Stimulated activated CD4-positive, alpha-beta T cell treated with anti-CD3 and anti-CD28 coated beads, Interleukin-15, amount 100 ng/mL, for 24 hours (primary cell): ENCODE measurements at regions not wholly inside any gene's neighbourhood (a gene's known extent, or its start where the extent isn't known, plus 50 kb on each side); places are given as distances from the start of the nearest gene placed in this dataset.

Experiments
- DNase-seq: peaks from one replicate; pipeline ENCODE4 v3.0.0-alpha.2; 2020

GRCh38 chr4:41318839-41319530 is 62.3 kb downstream of the UCHL1 start:
- DNase-seq, result no peak

GRCh38 chr4:41319553-41319952 is 62.8 kb downstream of the UCHL1 start:
- no peak for DNase-seq

DNA sequence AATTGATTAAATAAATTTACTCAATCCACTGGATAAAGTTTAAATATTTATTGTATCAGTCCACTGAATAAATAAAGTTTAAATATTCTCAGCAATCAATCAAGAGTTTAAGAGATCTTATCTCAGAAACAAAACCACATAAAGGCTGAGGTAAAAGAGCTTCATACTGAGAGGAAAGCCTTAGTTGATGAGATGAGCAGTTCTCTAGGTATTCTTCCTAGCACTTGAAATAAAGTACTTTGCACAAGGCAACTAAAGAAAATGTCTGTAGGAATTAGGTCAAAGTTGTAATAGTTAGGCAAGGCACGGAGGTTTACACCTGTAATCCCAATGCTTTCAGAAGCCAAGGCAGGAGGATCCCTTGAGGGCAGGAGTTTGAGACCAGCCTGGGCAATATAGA is 63.5 kb downstream of the UCHL1 start:
- DNase-seq, result no peak

- no peak for DNase-seq
Observed at GRCh38 chr4:41320786-41321185, 64.1 kb downstream of the UCHL1 start.

DNA sequence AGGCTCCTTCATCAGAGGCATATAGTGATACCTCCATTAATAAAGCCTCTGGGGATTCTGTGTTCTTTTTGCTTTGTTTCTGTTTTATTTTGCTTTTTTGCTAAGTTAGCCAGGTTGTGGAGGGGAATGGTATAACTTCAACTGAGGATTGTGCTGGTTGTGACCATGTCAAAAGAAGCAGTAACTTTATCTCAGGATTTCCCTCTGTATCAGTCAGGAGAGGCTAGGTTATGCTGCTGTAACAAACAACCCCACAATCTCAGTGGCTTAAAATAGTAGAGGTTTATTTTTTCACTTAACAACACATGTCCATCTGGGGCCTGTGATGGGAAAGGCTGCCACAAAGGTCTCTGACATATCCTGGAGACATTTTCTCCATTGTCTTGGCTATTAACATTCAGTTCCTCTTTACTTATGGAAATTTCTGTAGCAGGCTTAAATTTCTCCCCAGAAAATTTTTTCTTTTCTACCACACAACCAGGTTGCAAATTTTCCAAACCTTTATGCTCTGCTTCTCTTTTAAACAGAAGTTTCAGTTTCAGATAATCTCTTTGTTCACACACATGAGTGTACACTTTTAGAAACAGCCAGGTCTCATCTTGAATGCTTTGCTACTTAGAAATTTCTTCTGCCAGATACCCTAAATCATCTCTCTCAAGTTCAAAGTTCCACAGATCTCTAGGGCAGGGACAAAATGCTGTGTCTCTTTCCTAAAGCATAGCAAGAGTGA is 64.7 kb downstream of the UCHL1 start:
- DNase-seq, result no peak

GRCh38 chr4:41322617-41323016 is 65.9 kb downstream of the UCHL1 start:
- DNase-seq, result no peak

DNA sequence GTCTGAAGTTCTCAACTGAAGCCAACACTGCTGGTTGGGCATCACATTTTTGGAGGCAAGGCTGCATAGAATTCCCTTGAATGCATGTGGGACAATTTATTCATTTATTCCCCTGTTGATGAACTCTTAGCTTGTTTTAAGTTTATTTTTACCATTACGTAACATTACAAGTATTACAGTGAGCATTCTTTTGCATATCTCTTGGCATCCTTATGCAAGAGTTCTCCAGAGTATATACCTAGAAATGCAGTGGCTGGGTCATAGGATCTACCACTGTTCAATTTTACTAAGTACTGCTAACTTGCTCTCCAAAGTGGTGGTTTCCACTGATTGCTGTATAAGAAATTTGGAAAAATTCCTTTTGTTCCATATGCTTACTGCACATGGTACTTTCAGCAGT is 66.5 kb downstream of the UCHL1 start:
- no peak for DNase-seq

DNA sequence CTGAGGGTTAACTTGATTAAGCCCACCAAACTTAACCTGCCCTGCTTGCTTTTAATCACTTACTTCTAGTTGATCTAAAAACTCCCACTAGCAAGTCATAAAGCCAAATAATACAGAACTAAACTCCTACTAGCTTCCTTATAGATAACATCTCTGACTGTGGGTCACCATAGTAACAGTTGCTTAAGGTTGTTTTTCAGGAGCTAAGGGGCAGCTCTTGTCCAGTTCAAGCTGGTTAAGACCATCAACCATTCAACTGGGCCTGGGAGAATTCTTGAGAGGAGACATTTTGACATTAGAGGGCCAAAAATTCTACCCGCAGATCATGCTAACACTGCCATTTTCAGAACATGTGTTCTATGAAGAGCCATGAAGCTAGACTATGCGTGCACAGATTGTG is 67.0 kb downstream of the UCHL1 start:
- DNase-seq, result no peak

- no peak for DNase-seq
Observed at GRCh38 chr4:41324861-41325260, 68.1 kb downstream of the UCHL1 start.

GRCh38 chr4:41325901-41326300 is 69.2 kb downstream of the UCHL1 start:
- DNase-seq, result no peak

DNA sequence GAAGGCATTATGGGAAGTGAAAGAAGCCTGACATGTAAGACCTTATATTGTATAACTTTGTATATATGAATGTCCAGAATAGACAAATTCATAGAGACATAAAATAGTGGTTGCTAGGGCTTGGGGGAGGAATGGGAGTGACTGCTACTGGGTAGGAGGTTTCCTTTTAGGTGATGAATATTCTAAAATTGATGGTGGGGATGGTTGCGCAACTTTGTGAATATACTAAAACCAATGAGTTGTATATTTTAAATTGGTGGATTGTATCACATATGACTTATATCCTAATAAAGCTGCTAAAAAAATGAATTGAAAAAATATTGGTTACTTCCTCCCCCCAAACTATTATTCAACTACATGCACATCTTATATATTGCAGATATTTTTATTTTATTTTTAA is 70.0 kb downstream of the UCHL1 start:
- DNase-seq, result no peak

- DNase-seq, result no peak
Observed at GRCh38 chr4:41327770-41328169, 71.0 kb downstream of the UCHL1 start.

DNA sequence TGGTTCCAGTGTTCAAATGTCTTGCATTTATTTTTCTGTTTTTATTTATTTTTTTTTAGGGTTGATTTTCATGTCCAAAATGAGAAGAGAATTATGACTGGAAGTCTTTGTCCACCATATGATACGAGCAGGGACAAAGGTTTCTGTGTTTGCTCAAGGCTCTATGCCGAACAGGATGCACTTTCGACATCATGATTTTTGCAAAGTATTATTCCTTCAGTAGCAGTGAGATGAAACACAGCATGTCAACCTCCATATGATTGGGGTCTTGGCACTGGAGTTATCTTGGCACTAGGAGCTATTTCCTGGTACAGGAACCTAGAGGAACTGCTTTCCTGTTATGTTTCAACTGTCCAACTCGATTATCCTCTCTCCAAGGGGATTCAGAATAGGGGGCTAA is 72.6 kb downstream of the UCHL1 start:
- no peak for DNase-seq

DNA sequence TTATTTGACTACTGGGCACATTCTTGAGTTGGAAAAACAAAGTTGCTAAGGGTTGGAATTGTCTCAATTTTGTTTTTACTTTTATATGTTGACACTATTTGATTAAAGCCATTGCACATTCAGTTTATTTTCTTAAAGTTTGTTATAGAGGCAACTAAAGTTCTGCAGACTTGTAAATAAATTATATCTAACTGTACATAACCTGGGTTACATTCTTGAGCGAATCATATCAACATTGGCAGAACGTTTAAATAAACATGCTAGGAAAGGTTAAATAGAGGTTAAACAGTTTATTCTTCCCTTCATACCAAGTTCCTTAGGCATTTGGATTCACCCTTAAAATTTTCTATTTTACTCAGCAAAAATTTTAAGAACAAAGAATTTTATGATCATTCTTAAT is 74.5 kb downstream of the UCHL1 start:
- DNase-seq, result no peak

DNA sequence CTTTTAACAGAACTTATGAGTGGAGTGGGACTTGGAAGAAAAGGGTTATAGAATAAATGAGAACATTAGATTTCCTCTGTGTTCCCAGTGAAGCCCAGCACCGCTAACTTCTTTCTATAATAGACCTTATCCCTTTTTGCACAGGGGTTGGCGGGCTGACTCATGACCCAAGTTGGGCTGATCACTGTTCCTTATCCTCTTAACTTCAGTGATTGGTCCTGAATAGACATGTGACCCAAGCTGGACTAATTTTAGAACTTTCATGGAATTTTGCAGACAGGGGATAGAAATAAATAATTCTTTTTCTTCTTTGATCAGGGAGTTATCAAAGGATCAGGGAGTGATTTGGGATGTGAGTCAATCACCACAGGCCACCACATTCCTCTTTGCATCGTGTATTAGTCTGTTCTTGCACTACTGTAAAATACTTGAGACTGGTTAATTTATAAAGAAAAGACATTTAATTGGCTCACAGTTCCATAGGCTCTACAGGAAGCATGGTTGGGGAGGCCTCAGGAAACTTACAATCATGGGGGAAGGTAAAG is 75.9 kb downstream of the UCHL1 start:
- DNase-seq, result no peak

DNA sequence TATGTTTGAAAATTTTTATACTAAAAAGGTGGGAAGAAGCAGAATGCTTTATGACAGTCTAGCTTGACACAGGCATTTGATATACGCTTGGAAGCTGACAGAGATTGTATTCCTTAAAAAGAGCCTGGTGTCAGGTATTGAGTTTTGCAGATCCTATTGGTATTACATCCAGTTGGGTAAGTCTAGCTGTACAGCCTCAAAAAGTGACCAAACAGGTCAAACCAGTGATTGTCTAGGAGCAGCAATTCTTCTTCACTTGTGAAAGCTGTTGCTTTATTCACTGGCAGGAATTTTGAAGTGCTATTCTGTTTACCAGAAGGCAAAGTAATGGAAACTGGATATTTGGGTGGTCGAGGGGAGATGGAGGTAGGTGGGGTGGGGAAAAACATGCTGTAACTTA is 77.5 kb downstream of the UCHL1 start:
- DNase-seq, result no peak

DNA sequence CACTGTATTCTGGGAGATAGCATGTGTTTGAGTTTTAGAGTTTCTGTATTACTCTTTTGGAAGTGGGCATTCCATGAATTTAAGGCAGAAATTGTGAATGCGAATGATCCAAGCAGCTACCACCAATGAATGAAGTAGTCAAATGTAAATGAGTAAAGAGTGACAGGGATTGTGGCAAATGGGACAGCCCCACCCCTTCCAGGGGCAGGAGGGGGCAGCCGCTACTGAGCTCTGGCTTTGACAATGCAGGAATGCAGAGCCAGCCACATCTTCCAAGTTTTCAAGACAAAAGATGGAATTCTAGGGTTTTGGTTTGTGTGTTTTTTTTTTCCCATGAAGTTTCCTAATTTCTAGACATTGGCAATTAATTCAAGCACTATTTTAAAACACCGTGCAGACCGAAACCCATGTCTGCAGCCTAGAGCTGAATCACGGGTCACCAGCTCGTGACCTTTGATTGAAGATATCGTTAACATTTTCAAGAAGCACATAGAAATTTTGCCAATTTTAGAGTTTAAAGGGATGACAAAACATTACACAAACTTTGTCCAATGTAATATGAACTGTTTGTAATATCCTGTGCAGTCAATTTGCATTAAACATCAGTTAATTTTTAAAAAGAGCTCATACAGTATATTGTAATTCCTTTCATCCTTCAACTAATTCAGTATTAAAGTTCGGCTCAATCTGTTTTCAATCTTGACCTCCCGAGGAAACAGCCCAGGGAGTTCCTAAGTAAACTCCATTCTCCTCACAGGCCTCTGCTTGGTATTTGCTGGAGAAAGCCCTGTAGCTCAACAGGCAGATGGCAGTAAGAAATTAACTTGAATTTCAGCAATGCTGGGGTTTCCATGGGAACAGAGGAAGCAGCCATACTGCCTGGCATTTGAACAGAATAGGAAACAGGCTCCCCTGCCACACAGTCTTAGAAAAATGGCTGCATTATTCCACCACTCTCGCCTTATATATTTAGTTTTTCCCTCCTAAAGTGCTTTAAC is 83.4 kb downstream of the UCHL1 start:
- no peak for DNase-seq

GRCh38 chr4:41346306-41347061 is 89.8 kb downstream of the UCHL1 start:
- DNase-seq, result no peak

GRCh38 chr4:41349021-41349420 is 92.3 kb downstream of the UCHL1 start:
- no peak for DNase-seq

- no peak for DNase-seq
Observed at GRCh38 chr4:41358647-41359421, 102.1 kb downstream of the UCHL1 start.

DNA sequence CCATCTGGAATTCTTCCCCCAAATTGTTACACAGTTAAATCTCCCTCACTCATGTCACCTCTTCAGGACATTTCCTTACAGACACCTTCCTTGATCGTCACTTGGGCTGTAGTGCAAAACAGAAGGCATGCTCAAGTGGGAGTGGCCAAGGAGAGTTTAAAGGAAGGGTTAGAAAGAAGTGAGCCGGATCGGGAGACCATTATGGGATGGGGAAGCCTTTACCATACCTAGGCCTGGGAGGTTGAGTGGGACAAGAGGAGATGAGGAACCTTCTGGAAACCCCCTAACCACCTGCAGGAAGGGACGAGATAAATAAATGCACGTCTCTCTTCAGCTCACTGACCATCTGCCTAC is 102.7 kb downstream of the UCHL1 start:
- no peak for DNase-seq

- no peak for DNase-seq
Observed at GRCh38 chr4:41359836-41360213, 103.1 kb downstream of the UCHL1 start.
